K562 (cell line): ENCODE measurements at regions not wholly inside any gene's neighbourhood (a gene's known extent, or its start where the extent isn't known, plus 50 kb on each side); places are given as distances from the start of the nearest gene placed in this dataset.
A peak's percentile ranks its signal among the peaks of the same experiment; 100 is the strongest.

Experiments used
- ATAC-seq: fragments of 200-7000 bp; cut with Tn5 transposase; 3 replicates; pipeline ENCODE4 v1.9.1; 2020; ENCODE audit warnings: moderate library complexity
- BruUV-seq: library from RNA; stranded (reverse); fragments of 400-500 nt; replicated peaks from 2 replicates; lab custom pipeline; 2021; lab: Mats Ljungman, UMichigan
- CTCF ChIA-PET: fragments of 300-600 bp; formaldehyde crosslinking; extraction: SDS; loops from one replicate; lab custom pipeline; 2021; ENCODE audit warnings: low intra/inter-chr PET ratio; lab: Yijun Ruan, JAX
- POLR2A ChIA-PET: fragments of 300-600, 350-650 bp; sonication (Branson Sonifier 250); formaldehyde crosslinking; extraction: SDS; loops from one replicate; lab custom pipeline; 2021; ENCODE audit warnings: antibody characterized with exemption, inconsistent platforms; lab: Yijun Ruan, JAX
- DNase-seq, 4 experiments: peaks; one replicate each; pipeline versions ENCODE4 v3.0.0 to v3.0.0-alpha.2; 2011 to 2018; ENCODE audit warnings: low spot score in 3 of 4, mixed read lengths in 3 of 4; ENCODE audit errors: extremely low read depth in 1 of 4
- FAIRE-seq: peaks from 2 replicates; lab custom pipeline; 2011; peaks lifted over from hg19 to GRCh38; lab: Jason Lieb, UNC
- H2AFZ ChIP-seq: 2 replicates; pipeline ENCODE4 v1.6.0; 2011; ENCODE audit warnings: low read depth, low read length, control low read depth, inconsistent platforms
- H3K27ac ChIP-seq: fragments of 200-600 bp; 3 replicates; pipeline ENCODE4 v1.8.0; 2011; ENCODE audit warnings: low read depth, mild to moderate bottlenecking, control low read depth, inconsistent platforms, low read length, moderate library complexity, mixed read lengths; ENCODE audit errors: extremely low read depth
- H3K27me3 ChIP-seq, 2 experiments: fragments of 300-600 bp in 1 of 2; 2 replicates in 1 of 2; 3 replicates in 1 of 2; pipeline versions ENCODE4 v1.6.0 to v1.8.0; 2011; ENCODE audit warnings: inconsistent platforms in 2 of 2, low read length in 2 of 2, mild to moderate bottlenecking in 1 of 2, mixed read lengths in 1 of 2, moderate library complexity in 1 of 2; ENCODE audit not compliant: control insufficient read depth in 2 of 2, insufficient read depth in 2 of 2
- H3K36me3 ChIP-seq: fragments of 300-600 bp; 3 replicates; pipeline ENCODE4 v1.8.0; 2011; ENCODE audit warnings: mild to moderate bottlenecking, low read length, inconsistent platforms; ENCODE audit not compliant: control insufficient read depth, insufficient read depth
- H3K4me1 ChIP-seq, 2 experiments: fragments of 200-600 bp in 1 of 2; replicated peaks in 1 of 2; 2 replicates in 1 of 2; 3 replicates in 1 of 2; pipeline versions ENCODE4 v1.5.1 to v1.8.0; 2011; ENCODE audit warnings: inconsistent platforms in 2 of 2, low read length in 2 of 2, mild to moderate bottlenecking in 1 of 2, mixed read lengths in 1 of 2, moderate library complexity in 1 of 2; ENCODE audit not compliant: control insufficient read depth in 2 of 2, insufficient read depth in 2 of 2
- H3K4me2 ChIP-seq: 2 replicates; pipeline ENCODE4 v1.6.1; 2011; ENCODE audit warnings: low read length, control low read depth, inconsistent platforms, mixed read lengths; ENCODE audit not compliant: insufficient read depth
- H3K4me3 ChIP-seq: fragments of 200-600 bp; sonication (generic), shearing (Covaris generic); 2 replicates; pipeline ENCODE4 v1.5.1; 2016; ENCODE audit warnings: control low read depth, inconsistent platforms
- H3K79me2 ChIP-seq: fragments of 200-600 bp; 3 replicates; pipeline ENCODE4 v1.8.0; 2011; ENCODE audit warnings: low read length, inconsistent platforms; ENCODE audit not compliant: control insufficient read depth, insufficient read depth
- H3K9ac ChIP-seq, 2 experiments: 2 replicates each; pipeline versions ENCODE4 v1.6.0 to v1.6.1; 2011; ENCODE audit warnings: low read depth in 2 of 2, low read length in 2 of 2, control low read depth in 1 of 2, inconsistent platforms in 1 of 2, mild to moderate bottlenecking in 1 of 2, mixed read lengths in 1 of 2; ENCODE audit not compliant: insufficient read depth in 1 of 2
- H3K9me1 ChIP-seq: one replicate; pipeline ENCODE4 v1.6.0; 2011; ENCODE audit warnings: inconsistent platforms, mild to moderate bottlenecking, low read length, moderate library complexity; ENCODE audit not compliant: control insufficient read depth, insufficient read depth
- H3K9me3 ChIP-seq: replicated peaks from 2 replicates; pipeline ENCODE4 v1.5.1; 2011; ENCODE audit warnings: low read depth, low read length, inconsistent platforms; ENCODE audit not compliant: control insufficient read depth, insufficient read depth
- H4K20me1 ChIP-seq: replicated peaks from 2 replicates; pipeline ENCODE4 v1.6.1; 2011; ENCODE audit warnings: low read length, inconsistent platforms, mixed read lengths; ENCODE audit not compliant: control insufficient read depth, insufficient read depth
- BRD9 ChIP-seq: fragments of 450-650 bp; IDR thresholded peaks from 2 replicates; pipeline ENCODE4 v1.6.1; 2018; ENCODE audit warnings: low read depth; ENCODE audit not compliant: partially characterized antibody
- DMBX1 ChIP-seq: fragments of 250-450 bp; sonication (Bioruptor Pico); IDR thresholded peaks from 2 replicates; pipeline ENCODE4 v1.8.0; 2022; ENCODE audit warnings: inconsistent platforms, mild to moderate bottlenecking, moderate library complexity, borderline replicate concordance
- ESRRB ChIP-seq: fragments of 250-450 bp; sonication (Bioruptor Pico); IDR thresholded peaks from 2 replicates; pipeline ENCODE4 v1.5.0; 2020; ENCODE audit warnings: mild to moderate bottlenecking, moderate library complexity, borderline replicate concordance
- KLF10 ChIP-seq: fragments of 250-450 bp; sonication (Bioruptor Pico); IDR thresholded peaks from 2 replicates; pipeline ENCODE4 v1.6.1; 2021; ENCODE audit warnings: matching md5 sums
- NFIC ChIP-seq: fragments of 450-650 bp; IDR thresholded peaks from 2 replicates; pipeline ENCODE4 v1.6.1; 2017; ENCODE audit warnings: mild to moderate bottlenecking, inconsistent platforms
- NRF1 ChIP-seq, 2 experiments: fragments of 450-650 bp; IDR thresholded peaks in 1 of 2; conservative IDR thresholded peaks in 1 of 2; 2 replicates each; pipeline ENCODE4 v1.6.1; 2014; ENCODE audit warnings: mild to moderate bottlenecking in 2 of 2
- PHB2 ChIP-seq: fragments of 450-650 bp; IDR thresholded peaks from 2 replicates; pipeline ENCODE4 v1.6.1; 2017; ENCODE audit warnings: low read depth
- TEAD4 ChIP-seq, 2 experiments: sonication (generic) in 1 of 2; formaldehyde crosslinking in 1 of 2; IDR thresholded peaks; 2 replicates each; pipeline versions ENCODE4 v1.6.1 to v1.8.0; 2012 to 2022; ENCODE audit warnings: borderline replicate concordance in 1 of 2, inconsistent platforms in 1 of 2, low read length in 1 of 2, mild to moderate bottlenecking in 1 of 2, missing genetic modification reagents in 1 of 2
- ZBTB2 ChIP-seq: fragments of 450-650 bp; IDR thresholded peaks from 2 replicates; pipeline ENCODE4 v1.6.1; 2016; ENCODE audit warnings: antibody characterized with exemption
- ZKSCAN1 ChIP-seq: fragments of 150-350 bp; IDR thresholded peaks from 2 replicates; pipeline ENCODE4 v1.6.1; 2016; ENCODE audit warnings: low read depth, low read length
- ZNF134 ChIP-seq: fragments of 250-450 bp; sonication (Bioruptor Pico); conservative IDR thresholded peaks from 2 replicates; pipeline ENCODE4 v1.4.0; 2020
- WGBS: fragments of 100-300 bp; shearing (Covaris generic); methylation state at CpG from one replicate; pipeline ENCODE4 v1.1.6; 2016; ENCODE audit warnings: low coverage, mixed read lengths; ENCODE audit not compliant: insufficient coverage; ENCODE audit errors: missing lambda C conversion rate; 5-methylcytosine and 5-hydroxymethylcytosine counted together
- in situ Hi-C: fragments of 300-500 bp; cut with MboI; formaldehyde crosslinking; loops from 4 replicates; pipeline ENCODE4 v1.15.0; 2018; ENCODE audit warnings: inconsistent platforms, mixed read lengths
- intact Hi-C: fragments of 100-400 bp; cut with micrococcal nuclease; formaldehyde crosslinking; loops from 2 replicates; pipeline ENCODE4 v1.14.2; 2022

- no peak overlapping the region for H3K9ac ChIP-seq
- no peak overlapping the region for H3K4me2 ChIP-seq
- POLR2A ChIA-PET: interaction anchor here (1.0 kb wide), 1 partner anchor 17 kb away, joined by 3 read pairs; no protein-coding TSS in a partner anchor
- CTCF ChIA-PET: no interaction called here
- no peak for FAIRE-seq
- no TSS peak for BruUV-seq
- no peak overlapping the region for H3K4me3 ChIP-seq
- H3K79me2 ChIP-seq: no peaks in the 10 kb centered on the region
- no peaks in the 10 kb centered on the region; a peak in 2 of 5 replicates for H3K27me3 ChIP-seq
- peak in 2 of 4 experiments; percentile 26 to 44 for DNase-seq
- no peak for ATAC-seq
- intact Hi-C loops: no loop called here
- no peaks in the 10 kb centered on the region for H3K9me1 ChIP-seq
- no peaks in the 10 kb centered on the region for H3K9me3 ChIP-seq
- no peaks in the 10 kb centered on the region for H3K36me3 ChIP-seq
- H3K27ac ChIP-seq: no peak overlapping the region
- no peaks in the 10 kb centered on the region for H4K20me1 ChIP-seq
- no peak overlapping the region; the same call in 1 of the 2 replicates for H2AFZ ChIP-seq
- in situ Hi-C loops: no loop called here
- no peaks in the 10 kb centered on the region; a peak in 2 of 5 replicates for H3K4me1 ChIP-seq
- WGBS: 12% methylated on average over 8 of the region's 8 CpGs
- TF ChIP-seq PHB2 (no peak), ZBTB2 (no peak), NFIC (peak; percentile 33; the same call in 1 of the 2 replicates), BRD9 (no peak), TEAD4 (IDR thresholded peaks at IDR 0.05; ENCODE audit: low read length) (peak; percentile 13; the same call in 1 of the 2 replicates), TEAD4 (CRISPR knock-in tag; IDR thresholded peaks at IDR 0.05; ENCODE audit: borderline replicate concordance) (no peak), ZKSCAN1 (0 out of 2 replicates have a peak, but pooled peaks have one; percentile 47), ESRRB (CRISPR knock-in tag) (no peak), NRF1 (conservative IDR thresholded peaks at IDR 0.05 in 1 of 2, IDR thresholded peaks at IDR 0.05 in 1 of 2) (no peak), DMBX1 (no peak), ZNF134 (no peak), KLF10 (CRISPR knock-in tag) (no peak)
Measured at GRCh38 chr12:110794623-110795280, 52.0 kb upstream of the CCDC63 start.
